Gastrocnemius medialis (tissue), 4 donors: ENCODE measurements at regions not wholly inside any gene's neighbourhood (a gene's known extent, or its start where the extent isn't known, plus 50 kb on each side); places are given as distances from the start of the nearest gene placed in this dataset.

Experiments
- ATAC-seq, 2 donors: fragments of 150-250 bp; one replicate each; pipeline ENCODE4 v1.9.1; 2016
- DNase-seq, 2 donors: peaks; one replicate each; pipeline ENCODE4 v3.0.0-alpha.2; 2019
- H3K27ac ChIP-seq, 4 donors: fragments of 200-600 bp; sonication (generic); 1 replicate in 1 of 4; 2 replicates in 3 of 4; pipeline ENCODE4 v1.5.1; 2016 to 2018; ENCODE audit warnings: mild to moderate bottlenecking in 2 of 4, moderate library complexity in 1 of 4
- H3K27me3 ChIP-seq, 3 donors: fragments of 200-600 bp; sonication (generic) in 2 of 3; 1 replicate in 1 of 3; 2 replicates in 2 of 3; pipeline versions ENCODE4 v1.5.1 to v1.6.0; 2016 to 2019; ENCODE audit warnings: mild to moderate bottlenecking in 1 of 3, moderate library complexity in 1 of 3
- H3K36me3 ChIP-seq, 2 donors: fragments of 200-600 bp; sonication (generic) in 1 of 2; one replicate each; pipeline ENCODE4 v1.5.1; 2017 to 2018
- H3K4me1 ChIP-seq, 2 donors: fragments of 200-600 bp; sonication (generic) in 1 of 2; one replicate each; pipeline ENCODE4 v1.5.1; 2016 to 2017; ENCODE audit warnings: mild to moderate bottlenecking in 2 of 2
- H3K4me3 ChIP-seq, 4 donors: fragments of 200-600 bp; sonication (generic) in 3 of 4; 1 replicate in 1 of 4; 2 replicates in 3 of 4; pipeline ENCODE4 v1.5.1; 2016 to 2019; ENCODE audit warnings: mild to moderate bottlenecking in 2 of 4
- H3K9me3 ChIP-seq, 3 donors: fragments of 200-600 bp; sonication (generic) in 2 of 3; 1 replicate in 1 of 3; 2 replicates in 2 of 3; pipeline ENCODE4 v1.5.1; 2016 to 2019
- POLR2A ChIP-seq, 2 donors: fragments of 450-650 bp; IDR thresholded peaks; one replicate each; pipeline ENCODE4 v1.6.1; 2017; ENCODE audit warnings: antibody characterized with exemption in 2 of 2, mild to moderate bottlenecking in 2 of 2, moderate library complexity in 2 of 2
- in situ Hi-C, 4 donors: fragments of 200-750 bp; cut with MboI; loops; one replicate each; pipeline versions ENCODE4 v1.15.0 to v1.8.0; 2017; ENCODE audit warnings: low sequenced_read_pairs in 4 of 4
- intact Hi-C: fragments of 100-400 bp; cut with DNase I; formaldehyde crosslinking; loops from one replicate; pipeline ENCODE4 v1.15.1; 2023; ENCODE audit warnings: low total_unique reads
- TF ChIP-seq, protein P1 (sequence below), 5 experiments: fragments of 450-650 bp in 3 of 5; fragments of 200-600 bp in 2 of 5; sonication (generic) in 2 of 5; IDR thresholded peaks in 4 of 5; conservative IDR thresholded peaks in 1 of 5; 1 replicate in 4 of 5; 2 replicates in 1 of 5; pipeline ENCODE4 v1.5.1; 2016 to 2019; ENCODE audit warnings: antibody characterized with exemption in 5 of 5, mild to moderate bottlenecking in 3 of 5, moderate library complexity in 3 of 5

DNA sequence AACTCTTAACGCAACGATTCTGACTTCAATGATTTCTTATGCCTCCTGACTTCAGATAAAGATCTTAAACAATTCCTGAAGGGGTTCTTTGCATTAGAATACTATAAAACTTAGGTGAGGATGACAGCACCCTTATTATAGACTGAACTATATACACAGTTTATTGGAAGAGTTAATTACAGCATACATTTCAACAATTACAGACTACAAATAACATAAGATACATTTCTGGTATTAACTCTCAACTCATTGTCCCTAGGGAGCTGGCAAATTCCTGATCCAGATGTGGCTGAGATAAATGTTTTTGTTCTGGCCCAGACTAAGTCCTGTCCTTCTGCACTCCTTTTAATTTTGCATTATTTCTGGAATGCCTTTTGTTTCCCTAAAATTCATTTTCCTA, 155.5 kb upstream of the TMC3 start:
- TF ChIP-seq POLR2A (IDR thresholded peaks at IDR 0.05), result no peak
- TF ChIP-seq, protein P1, sequence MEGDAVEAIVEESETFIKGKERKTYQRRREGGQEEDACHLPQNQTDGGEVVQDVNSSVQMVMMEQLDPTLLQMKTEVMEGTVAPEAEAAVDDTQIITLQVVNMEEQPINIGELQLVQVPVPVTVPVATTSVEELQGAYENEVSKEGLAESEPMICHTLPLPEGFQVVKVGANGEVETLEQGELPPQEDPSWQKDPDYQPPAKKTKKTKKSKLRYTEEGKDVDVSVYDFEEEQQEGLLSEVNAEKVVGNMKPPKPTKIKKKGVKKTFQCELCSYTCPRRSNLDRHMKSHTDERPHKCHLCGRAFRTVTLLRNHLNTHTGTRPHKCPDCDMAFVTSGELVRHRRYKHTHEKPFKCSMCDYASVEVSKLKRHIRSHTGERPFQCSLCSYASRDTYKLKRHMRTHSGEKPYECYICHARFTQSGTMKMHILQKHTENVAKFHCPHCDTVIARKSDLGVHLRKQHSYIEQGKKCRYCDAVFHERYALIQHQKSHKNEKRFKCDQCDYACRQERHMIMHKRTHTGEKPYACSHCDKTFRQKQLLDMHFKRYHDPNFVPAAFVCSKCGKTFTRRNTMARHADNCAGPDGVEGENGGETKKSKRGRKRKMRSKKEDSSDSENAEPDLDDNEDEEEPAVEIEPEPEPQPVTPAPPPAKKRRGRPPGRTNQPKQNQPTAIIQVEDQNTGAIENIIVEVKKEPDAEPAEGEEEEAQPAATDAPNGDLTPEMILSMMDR (IDR thresholded peaks at IDR 0.05 in 4 of 5, conservative IDR thresholded peaks at IDR 0.05 in 1 of 5), result no peak
- intact Hi-C loops, result no loop called here
- Histone ChIP-seq H3K27ac (no peak overlapping the region), H3K27me3 (no peaks in the 10 kb centered on the region), H3K4me1 (no peaks in the 10 kb centered on the region), H3K36me3 (no peaks in the 10 kb centered on the region), H3K9me3 (no peaks in the 10 kb centered on the region), H3K4me3 (no peak overlapping the region)
- ATAC-seq (no peak), DNase-seq (no peak)
- in situ Hi-C loops, result no loop called here

DNA sequence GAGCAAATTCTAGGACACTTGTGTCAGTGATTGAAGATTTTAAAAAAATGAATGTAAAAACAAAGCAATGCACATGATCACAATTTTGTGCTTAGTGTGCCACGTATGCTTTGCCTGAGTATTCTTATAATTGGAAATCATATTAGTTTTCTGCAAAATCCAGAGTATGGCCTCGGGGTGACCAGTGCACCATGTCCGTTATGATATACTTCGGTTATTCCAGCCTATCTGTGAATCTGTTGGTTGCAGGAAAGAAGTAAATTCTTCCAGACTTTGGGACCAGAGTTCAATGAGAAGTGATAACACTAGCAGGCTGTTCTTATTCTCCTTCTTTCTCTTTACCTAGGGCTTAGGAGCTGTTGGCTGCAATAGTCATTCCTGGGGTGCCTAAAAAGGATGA, 152.0 kb upstream of the TMC3 start:
- in situ Hi-C loops, result no loop called here
- intact Hi-C loops, result no loop called here
- DNase-seq (no peak), ATAC-seq (no peak)
- H3K27ac ChIP-seq, result no peak overlapping the region
- TF ChIP-seq POLR2A (IDR thresholded peaks at IDR 0.05), result no peak
- TF ChIP-seq, protein P1 (IDR thresholded peaks at IDR 0.05 in 4 of 5, conservative IDR thresholded peaks at IDR 0.05 in 1 of 5), result no peak
- H3K4me1 ChIP-seq, result no peaks in the 10 kb centered on the region
- no peaks in the 10 kb centered on the region for H3K36me3 ChIP-seq
- no peak overlapping the region for H3K4me3 ChIP-seq
- H3K27me3 ChIP-seq, result no peaks in the 10 kb centered on the region
- H3K9me3 ChIP-seq, result no peaks in the 10 kb centered on the region

DNA sequence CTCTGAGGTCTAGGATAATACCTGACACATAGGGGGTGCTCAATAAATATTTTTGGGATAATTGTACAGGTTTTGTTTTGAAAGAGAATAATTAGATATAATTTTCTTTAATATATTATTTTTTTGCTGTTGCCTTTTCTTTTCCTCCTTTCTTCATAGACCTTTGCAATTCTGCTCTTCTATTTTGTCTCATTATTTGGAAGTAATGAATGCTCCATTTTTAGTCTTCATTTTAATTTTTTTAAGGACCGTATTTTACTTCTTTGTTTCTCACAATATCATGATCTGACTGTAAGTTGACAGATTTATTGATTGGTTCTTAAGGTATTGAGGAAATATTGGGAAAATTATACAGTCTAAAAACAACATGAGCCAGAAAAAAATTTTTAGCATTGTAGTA, 150.5 kb upstream of the TMC3 start:
- ATAC-seq (no peak), DNase-seq (no peak)
- Histone ChIP-seq H3K4me1 (no peaks in the 10 kb centered on the region), H3K36me3 (no peaks in the 10 kb centered on the region), H3K27me3 (no peaks in the 10 kb centered on the region), H3K4me3 (no peak overlapping the region), H3K27ac (no peak overlapping the region), H3K9me3 (no peaks in the 10 kb centered on the region)
- in situ Hi-C loops (no loop called here), intact Hi-C loops (no loop called here)
- TF ChIP-seq, protein P1 (IDR thresholded peaks at IDR 0.05 in 4 of 5, conservative IDR thresholded peaks at IDR 0.05 in 1 of 5), result no peak
- TF ChIP-seq POLR2A (IDR thresholded peaks at IDR 0.05), result no peak

DNA sequence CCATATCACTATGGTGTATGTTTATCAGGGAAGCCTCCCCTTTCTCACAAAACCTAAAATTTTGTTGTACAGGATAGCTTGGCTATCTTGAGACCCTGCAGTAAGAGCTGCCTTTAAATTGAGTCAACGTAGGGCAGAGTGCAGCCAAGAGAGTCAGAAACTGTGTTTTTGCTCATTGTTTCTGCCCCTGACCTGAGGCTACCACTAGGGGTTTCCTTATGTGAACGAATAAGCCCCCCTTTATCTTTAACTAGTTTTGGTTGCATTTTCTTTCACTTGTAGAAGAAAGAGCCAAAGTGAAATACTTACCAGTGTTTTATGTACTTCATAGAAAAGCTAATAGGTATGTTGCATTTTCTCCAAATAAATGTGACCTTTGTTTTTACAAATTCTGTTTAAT, 149.9 kb upstream of the TMC3 start:
- in situ Hi-C loops, result no loop called here

DNA sequence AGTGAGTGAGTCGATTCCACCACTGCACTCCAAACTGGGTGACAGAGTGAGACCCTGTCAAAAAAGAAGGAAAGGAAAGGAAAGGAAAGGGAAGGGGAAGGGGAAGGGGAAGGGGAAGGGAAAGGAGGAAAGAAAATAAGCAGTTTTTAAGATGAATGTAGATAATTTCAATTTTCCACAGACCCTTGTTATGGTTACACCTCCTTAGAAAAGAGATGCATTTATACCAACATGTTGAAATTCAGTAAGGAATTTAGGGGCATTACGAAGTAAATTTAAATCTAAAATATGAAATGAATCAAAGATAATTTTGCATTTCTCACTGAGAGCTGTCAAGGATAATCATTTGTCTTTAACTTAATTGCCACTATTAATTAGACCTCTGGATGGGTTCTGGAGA, 146.5 kb upstream of the TMC3 start:
- Histone ChIP-seq H3K9me3 (no peaks in the 10 kb centered on the region), H3K27me3 (no peaks in the 10 kb centered on the region), H3K4me1 (no peaks in the 10 kb centered on the region), H3K4me3 (no peak overlapping the region), H3K27ac (no peak overlapping the region), H3K36me3 (no peaks in the 10 kb centered on the region)
- no peak for TF ChIP-seq POLR2A (IDR thresholded peaks at IDR 0.05)
- TF ChIP-seq, protein P1 (IDR thresholded peaks at IDR 0.05 in 4 of 5, conservative IDR thresholded peaks at IDR 0.05 in 1 of 5), result no peak
- intact Hi-C loops, result no loop called here
- DNase-seq, result no peak
- in situ Hi-C loops, result no loop called here
- ATAC-seq, result no peak

More for the DNA sequence above, 149.9 kb upstream of the TMC3 start:
- Histone ChIP-seq H3K4me3 (no peak overlapping the region), H3K4me1 (no peaks in the 10 kb centered on the region), H3K27me3 (no peaks in the 10 kb centered on the region), H3K27ac (no peak overlapping the region), H3K9me3 (no peaks in the 10 kb centered on the region), H3K36me3 (no peaks in the 10 kb centered on the region)
- no peak for DNase-seq
- ATAC-seq, result no peak
- no peak for TF ChIP-seq POLR2A (IDR thresholded peaks at IDR 0.05)
- TF ChIP-seq, protein P1 (IDR thresholded peaks at IDR 0.05 in 4 of 5, conservative IDR thresholded peaks at IDR 0.05 in 1 of 5), result no peak
- intact Hi-C loops, result no loop called here
